ENCODE measurements at regions not wholly inside any gene's neighbourhood (a gene's known extent, or its start where the extent isn't known, plus 50 kb on each side); places are given as distances from the start of the nearest gene placed in this dataset.
"Not testable (repeated sequence)": the region's sequence is repeated elsewhere in the genome, so short reads cannot be mapped to it uniquely, and the experiment has no call there.

GRCh38 chr1:90817399-90817798, 100.3 kb upstream of the BARHL2 start:
- DNase-seq (no peak), ATAC-seq (no peak)
- H3K36me3 Mint-ChIP-seq (ENCODE audit: low read depth) = no peaks in the 10 kb centered on the region
- H3K4me3 Mint-ChIP-seq = no peak overlapping the region
- no peaks in the 10 kb centered on the region for H3K9me3 ChIP-seq (ENCODE audit: control insufficient read depth, low read length, poor library complexity, severe bottlenecking)
- no peaks in the 10 kb centered on the region for H3K4me1 Mint-ChIP-seq
- no peak overlapping the region for H3K27ac Mint-ChIP-seq
- peaks cover 44% of the 10 kb centered on the region for H3K27me3 Mint-ChIP-seq

DNA sequence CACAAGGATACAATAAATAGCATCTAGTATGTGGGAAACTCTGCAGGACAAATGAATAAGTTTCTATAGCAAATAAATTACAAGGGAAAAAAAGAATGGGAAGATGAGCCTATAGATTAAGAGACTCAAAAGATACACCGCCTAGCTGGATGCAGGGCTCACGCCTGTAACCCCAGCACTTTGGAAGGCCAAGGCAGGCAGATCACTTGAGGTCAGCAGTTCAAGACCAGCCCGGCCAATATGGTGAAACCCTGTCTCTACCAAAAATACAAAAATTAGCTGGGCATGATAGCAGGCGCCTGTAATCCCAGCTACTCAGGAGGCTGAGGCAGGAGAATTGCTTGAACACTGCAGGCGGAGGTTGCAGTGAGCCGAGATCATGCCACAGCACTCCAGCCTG, 95.1 kb upstream of the BARHL2 start:
- H3K27me3 Mint-ChIP-seq = peaks cover 50% of the 10 kb centered on the region
- not testable (repeated sequence) for ATAC-seq

DNA sequence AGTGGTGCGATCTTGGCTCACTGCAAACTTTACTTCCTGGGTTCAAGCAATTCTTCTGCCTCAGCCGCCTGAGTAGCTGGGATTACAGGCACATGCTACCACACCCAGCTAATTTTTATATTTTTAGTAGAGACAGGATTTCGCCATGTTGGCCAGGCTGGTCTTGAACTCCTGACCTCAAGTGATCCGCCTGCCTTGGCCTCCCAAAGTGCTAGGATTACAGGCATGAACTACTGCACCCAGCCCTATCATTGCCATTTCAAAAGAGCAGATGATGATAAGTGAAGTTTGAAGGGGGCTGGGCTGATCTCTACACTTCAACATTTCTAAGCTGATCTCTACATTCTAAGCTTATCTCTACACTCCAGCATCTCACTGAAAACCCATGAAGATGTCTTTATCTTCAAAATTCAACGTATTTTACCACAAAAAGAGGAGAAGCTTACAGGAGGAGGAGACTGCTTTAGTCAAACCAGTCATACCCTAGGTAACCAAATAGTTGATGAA, 94.4 kb upstream of the BARHL2 start:
- peaks cover 54% of the 10 kb centered on the region for H3K27me3 Mint-ChIP-seq
- H3K4me3 Mint-ChIP-seq; H3K9me3 ChIP-seq (ENCODE audit: control insufficient read depth, low read length, poor library complexity, severe bottlenecking): not testable (repeated sequence)

More for the DNA sequence above, 95.1 kb upstream of the BARHL2 start:
- not testable (repeated sequence) for H3K27ac Mint-ChIP-seq; H3K36me3 Mint-ChIP-seq (ENCODE audit: low read depth); H3K9me3 ChIP-seq (ENCODE audit: control insufficient read depth, low read length, poor library complexity, severe bottlenecking); H3K4me1 Mint-ChIP-seq; DNase-seq; H3K4me3 Mint-ChIP-seq

GRCh38 chr1:90810681-90811080, 93.6 kb upstream of the BARHL2 start:
- H3K4me1 Mint-ChIP-seq = peaks cover 5% of the 10 kb centered on the region
- H3K4me3 Mint-ChIP-seq = no peak overlapping the region
- H3K27ac Mint-ChIP-seq = no peak overlapping the region
- ATAC-seq (no peak), DNase-seq (no peak)
- H3K27me3 Mint-ChIP-seq = peaks cover 46% of the 10 kb centered on the region
- no peaks in the 10 kb centered on the region for H3K9me3 ChIP-seq (ENCODE audit: control insufficient read depth, low read length, poor library complexity, severe bottlenecking)
- H3K36me3 Mint-ChIP-seq (ENCODE audit: low read depth) = no peaks in the 10 kb centered on the region

More for the DNA sequence above, 94.4 kb upstream of the BARHL2 start:
- not testable (repeated sequence) for DNase-seq; H3K27ac Mint-ChIP-seq; ATAC-seq; H3K36me3 Mint-ChIP-seq (ENCODE audit: low read depth); H3K4me1 Mint-ChIP-seq

DNA sequence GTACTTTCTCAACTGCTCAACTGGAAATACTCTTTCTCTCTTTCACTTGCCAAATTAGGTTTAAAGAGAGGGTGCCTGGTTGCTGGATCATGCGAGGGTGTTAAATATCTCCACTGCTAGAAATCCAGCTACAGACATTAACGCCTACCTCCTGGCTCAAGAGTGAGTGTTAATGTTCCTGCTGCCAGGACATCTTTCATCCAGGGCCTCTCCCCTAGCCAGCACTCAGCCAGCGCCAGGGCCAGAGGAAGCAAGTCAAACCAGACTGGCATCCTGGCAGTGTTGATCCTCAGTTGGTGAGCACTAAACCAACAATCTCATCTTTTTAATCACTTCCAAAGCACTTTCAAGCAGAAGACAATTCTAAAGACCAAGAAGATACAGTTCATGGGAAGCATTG, 92.9 kb upstream of the BARHL2 start:
- Mint-ChIP-seq H3K27me3 (peaks cover 46% of the 10 kb centered on the region), H3K27ac (no peak overlapping the region), H3K4me1 (peaks cover 5% of the 10 kb centered on the region), H3K4me3 (no peak overlapping the region), H3K36me3 (ENCODE audit: low read depth) (no peaks in the 10 kb centered on the region)
- no peaks in the 10 kb centered on the region for H3K9me3 ChIP-seq (ENCODE audit: control insufficient read depth, low read length, poor library complexity, severe bottlenecking)
- DNase-seq (no peak), ATAC-seq (no peak)

GRCh38 chr1:90809093-90809492, 92.0 kb upstream of the BARHL2 start:
- ATAC-seq = no peak
- no peak overlapping the region for H3K4me3 Mint-ChIP-seq
- no peak for DNase-seq
- no peaks in the 10 kb centered on the region for H3K36me3 Mint-ChIP-seq (ENCODE audit: low read depth)
- H3K9me3 ChIP-seq (ENCODE audit: control insufficient read depth, low read length, poor library complexity, severe bottlenecking) = no peaks in the 10 kb centered on the region
- H3K4me1 Mint-ChIP-seq = peaks cover 5% of the 10 kb centered on the region
- H3K27ac Mint-ChIP-seq = no peak overlapping the region
- H3K27me3 Mint-ChIP-seq = peaks cover 44% of the 10 kb centered on the region

DNA sequence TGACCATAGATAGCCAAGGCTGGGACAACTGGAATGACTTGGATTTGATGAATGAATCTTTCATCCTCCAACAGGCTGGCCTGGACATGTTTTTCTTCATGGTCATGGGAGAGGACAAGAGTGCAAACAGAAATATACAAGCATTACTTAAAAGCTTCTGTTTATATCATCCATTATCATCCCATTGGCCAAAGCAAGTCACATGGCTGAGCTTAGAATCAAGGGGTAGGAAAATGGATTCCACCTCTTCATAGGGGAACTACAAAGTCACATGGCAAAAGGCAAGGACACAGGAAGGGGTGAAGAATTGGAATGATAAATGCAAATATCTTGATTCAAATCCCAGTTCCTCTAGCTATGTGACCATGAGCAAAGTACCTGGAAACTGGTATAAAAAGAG, 90.2 kb upstream of the BARHL2 start:
- Mint-ChIP-seq H3K36me3 (ENCODE audit: low read depth) (no peaks in the 10 kb centered on the region), H3K27ac (no peak overlapping the region), H3K27me3 (peaks cover 39% of the 10 kb centered on the region), H3K4me3 (no peak overlapping the region), H3K4me1 (peaks cover 5% of the 10 kb centered on the region)
- H3K9me3 ChIP-seq (ENCODE audit: control insufficient read depth, low read length, poor library complexity, severe bottlenecking) = no peaks in the 10 kb centered on the region
- ATAC-seq (no peak), DNase-seq (no peak)

DNA sequence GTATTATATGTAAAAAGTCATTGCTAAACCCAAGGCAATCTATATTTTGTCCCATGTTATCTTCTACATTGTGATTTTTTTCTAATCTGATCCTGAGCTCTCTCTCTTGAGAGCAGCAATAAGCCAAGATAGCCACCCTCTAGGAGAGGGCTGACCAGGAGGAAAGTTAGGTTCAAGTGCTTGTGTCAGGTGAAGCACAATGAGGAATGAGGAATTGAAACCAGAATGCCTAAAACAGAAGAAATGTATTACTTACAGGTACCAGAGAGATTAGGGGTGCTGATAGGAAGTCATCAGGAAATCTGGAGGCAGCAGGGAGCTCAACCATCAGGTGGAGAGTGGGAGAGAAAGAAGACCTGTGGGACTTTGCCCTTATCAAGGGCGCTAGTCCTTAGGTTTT, 85.5 kb upstream of the BARHL2 start:
- H3K9me3 ChIP-seq (ENCODE audit: control insufficient read depth, low read length, poor library complexity, severe bottlenecking) = no peaks in the 10 kb centered on the region
- Mint-ChIP-seq H3K27me3 (peaks cover 35% of the 10 kb centered on the region), H3K36me3 (ENCODE audit: low read depth) (no peaks in the 10 kb centered on the region), H3K4me3 (no peak overlapping the region), H3K4me1 (peaks cover 3% of the 10 kb centered on the region), H3K27ac (no peak overlapping the region)
- DNase-seq (no peak), ATAC-seq (no peak)

- H3K27me3 Mint-ChIP-seq = peaks cover 50% of the 10 kb centered on the region
- DNase-seq (no peak), ATAC-seq (no peak)
- no peaks in the 10 kb centered on the region for H3K36me3 Mint-ChIP-seq (ENCODE audit: low read depth)
- no peaks in the 10 kb centered on the region for H3K4me1 Mint-ChIP-seq
- H3K27ac Mint-ChIP-seq = no peak overlapping the region
- no peak overlapping the region for H3K4me3 Mint-ChIP-seq
- no peaks in the 10 kb centered on the region for H3K9me3 ChIP-seq (ENCODE audit: control insufficient read depth, low read length, poor library complexity, severe bottlenecking)
Measured at GRCh38 chr1:90800012-90800717, 83.1 kb upstream of the BARHL2 start.

GRCh38 chr1:90799326-90799725, 82.2 kb upstream of the BARHL2 start:
- Mint-ChIP-seq H3K4me1 (no peaks in the 10 kb centered on the region), H3K27ac (no peak overlapping the region), H3K4me3 (no peak overlapping the region), H3K36me3 (ENCODE audit: low read depth) (no peaks in the 10 kb centered on the region), H3K27me3 (peaks cover 51% of the 10 kb centered on the region)
- DNase-seq (no peak), ATAC-seq (no peak)
- no peaks in the 10 kb centered on the region for H3K9me3 ChIP-seq (ENCODE audit: control insufficient read depth, low read length, poor library complexity, severe bottlenecking)

GRCh38 chr1:90798883-90799282, 81.8 kb upstream of the BARHL2 start:
- Mint-ChIP-seq H3K27me3 (peaks cover 51% of the 10 kb centered on the region), H3K27ac (no peak overlapping the region), H3K4me3 (no peak overlapping the region), H3K36me3 (ENCODE audit: low read depth) (no peaks in the 10 kb centered on the region), H3K4me1 (no peaks in the 10 kb centered on the region)
- no peak for ATAC-seq
- H3K9me3 ChIP-seq (ENCODE audit: control insufficient read depth, low read length, poor library complexity, severe bottlenecking) = no peaks in the 10 kb centered on the region
- no peak for DNase-seq

- no peaks in the 10 kb centered on the region for H3K36me3 Mint-ChIP-seq (ENCODE audit: low read depth)
- H3K27ac Mint-ChIP-seq = no peak overlapping the region
- DNase-seq = no peak
- H3K4me3 Mint-ChIP-seq = no peak overlapping the region
- H3K4me1 Mint-ChIP-seq = no peaks in the 10 kb centered on the region
- no peak for ATAC-seq
- H3K27me3 Mint-ChIP-seq = peaks cover 51% of the 10 kb centered on the region
- H3K9me3 ChIP-seq (ENCODE audit: control insufficient read depth, low read length, poor library complexity, severe bottlenecking) = no peaks in the 10 kb centered on the region
Measured at GRCh38 chr1:90798344-90798743, 81.2 kb upstream of the BARHL2 start.

GRCh38 chr1:90795431-90795830, 78.3 kb upstream of the BARHL2 start:
- no peak overlapping the region for H3K4me3 Mint-ChIP-seq
- no peaks in the 10 kb centered on the region for H3K4me1 Mint-ChIP-seq
- H3K36me3 Mint-ChIP-seq (ENCODE audit: low read depth) = no peaks in the 10 kb centered on the region
- no peak overlapping the region for H3K27ac Mint-ChIP-seq
- peaks cover 31% of the 10 kb centered on the region for H3K27me3 Mint-ChIP-seq
- DNase-seq = no peak
- no peaks in the 10 kb centered on the region for H3K9me3 ChIP-seq (ENCODE audit: control insufficient read depth, low read length, poor library complexity, severe bottlenecking)
- no peak for ATAC-seq

DNA sequence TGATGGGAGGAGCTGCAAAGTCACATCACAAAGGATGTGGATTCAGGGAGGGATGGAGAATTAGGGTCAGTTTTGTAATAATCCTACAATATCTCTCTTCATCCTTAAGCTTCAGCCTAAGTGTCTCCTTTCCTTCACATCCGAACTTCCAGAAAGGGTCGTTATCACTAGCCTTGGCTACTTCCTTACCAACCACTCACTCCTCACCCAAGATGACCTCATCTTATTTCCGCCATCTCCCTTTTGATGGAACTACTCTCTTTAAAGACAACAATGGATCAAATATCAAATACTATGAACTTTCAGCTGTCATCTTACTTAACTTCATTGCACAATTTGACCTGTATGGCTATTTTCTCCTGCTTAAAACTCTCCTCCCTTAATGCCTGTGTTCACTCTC, 69.6 kb upstream of the BARHL2 start:
- DNase-seq (no peak), ATAC-seq (no peak)
- Mint-ChIP-seq H3K27me3 (peaks cover 16% of the 10 kb centered on the region), H3K4me1 (no peaks in the 10 kb centered on the region), H3K36me3 (ENCODE audit: low read depth) (no peaks in the 10 kb centered on the region), H3K4me3 (no peak overlapping the region), H3K27ac (no peak overlapping the region)
- H3K9me3 ChIP-seq (ENCODE audit: control insufficient read depth, low read length, poor library complexity, severe bottlenecking) = no peaks in the 10 kb centered on the region

All from T-helper 17 cell (primary cell).